Erythroblast (primary cell): ENCODE measurements at regions not wholly inside any gene's neighbourhood (a gene's known extent, or its start where the extent isn't known, plus 50 kb on each side); places are given as distances from the start of the nearest gene placed in this dataset.

Experiments
- GATA1 ChIP-seq: IDR thresholded peaks from 2 replicates; pipeline ENCODE4 v1.6.1; 2011; ENCODE audit warnings: low read depth, mild to moderate bottlenecking, control low read depth, low read length, moderate library complexity
- POLR2A ChIP-seq: IDR thresholded peaks from 2 replicates; pipeline ENCODE4 v1.6.1; 2011; ENCODE audit warnings: mild to moderate bottlenecking, low read length

DNA sequence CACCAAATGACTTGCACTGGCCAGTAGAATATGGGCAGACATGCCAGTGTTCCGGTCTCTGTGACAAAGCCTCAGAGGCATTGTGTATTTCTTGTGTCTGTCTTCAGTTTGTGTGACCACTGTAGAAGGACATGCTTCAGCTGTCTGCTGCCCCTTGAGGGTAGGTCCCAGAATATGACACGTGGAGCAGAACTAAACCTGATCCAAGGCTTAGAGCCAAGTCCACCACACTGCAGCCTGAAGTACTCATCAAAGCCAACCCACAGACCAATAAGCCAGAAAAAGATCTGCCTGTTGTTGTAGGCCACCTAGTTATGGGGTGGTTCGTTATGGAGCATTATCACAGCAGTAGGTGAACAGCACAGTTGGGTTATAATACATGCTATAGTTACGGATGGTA lies 468.9 kb downstream of the PSAT1 start:
- TF ChIP-seq POLR2A (no peak), GATA1 (no peak)
